Fibroblast of lung (primary cell): ENCODE measurements at regions not wholly inside any gene's neighbourhood (a gene's known extent, or its start where the extent isn't known, plus 50 kb on each side); places are given as distances from the start of the nearest gene placed in this dataset.
A peak's percentile ranks its signal among the peaks of the same experiment; 100 is the strongest.

Experiments
- DNase-seq, 2 donors: peaks; one replicate each; pipeline versions ENCODE4 v3.0.0 to v3.0.0-alpha.2; 2010; ENCODE audit warnings: low read depth in 2 of 2
- H2AFZ ChIP-seq: 2 replicates; pipeline ENCODE4 v1.5.1; 2012; ENCODE audit warnings: low read length, control low read depth, inconsistent platforms
- H3K27ac ChIP-seq: 2 replicates; pipeline ENCODE4 v1.5.1; 2011; ENCODE audit warnings: low read length, control low read depth; ENCODE audit not compliant: insufficient read depth
- H3K27me3 ChIP-seq: 2 replicates; pipeline ENCODE4 v1.5.1; 2011; ENCODE audit warnings: mild to moderate bottlenecking, low read length; ENCODE audit not compliant: control insufficient read depth, insufficient read depth
- H3K36me3 ChIP-seq: 2 replicates; pipeline ENCODE4 v1.5.1; 2011; ENCODE audit warnings: low read length; ENCODE audit not compliant: control insufficient read depth, insufficient read depth
- H3K4me1 ChIP-seq: 2 replicates; pipeline ENCODE4 v1.5.1; 2011; ENCODE audit warnings: low read length; ENCODE audit not compliant: control insufficient read depth, insufficient read depth; ENCODE audit errors: extremely low read depth
- H3K4me2 ChIP-seq: 2 replicates; pipeline ENCODE4 v1.5.1; 2011; ENCODE audit warnings: low read length, control low read depth; ENCODE audit not compliant: insufficient read depth; ENCODE audit errors: extremely low read depth
- H3K4me3 ChIP-seq, 4 experiments: fragments of 200-600 bp in 1 of 4; sonication (generic) in 1 of 4; replicated peaks in 1 of 4; 2 replicates each; pipeline ENCODE4 v1.5.1; 2011 to 2016; ENCODE audit warnings: low read length in 4 of 4, low read depth in 3 of 4, mild to moderate bottlenecking in 3 of 4, control low read depth in 2 of 4, inconsistent platforms in 1 of 4, mixed read lengths in 1 of 4; ENCODE audit not compliant: insufficient read depth in 1 of 4; ENCODE audit errors: control extremely low read depth in 1 of 4
- H3K79me2 ChIP-seq: 2 replicates; pipeline ENCODE4 v1.5.1; 2012; ENCODE audit warnings: mild to moderate bottlenecking, low read length, inconsistent platforms; ENCODE audit not compliant: control insufficient read depth, insufficient read depth
- H3K9ac ChIP-seq: 2 replicates; pipeline ENCODE4 v1.5.1; 2011; ENCODE audit warnings: mild to moderate bottlenecking, low read length, control low read depth; ENCODE audit not compliant: insufficient read depth
- H3K9me3 ChIP-seq: 2 replicates; pipeline ENCODE4 v1.5.1; 2012; ENCODE audit warnings: low read depth, low read length; ENCODE audit not compliant: control insufficient read depth, insufficient read depth
- H4K20me1 ChIP-seq: 2 replicates; pipeline ENCODE4 v1.5.1; 2011; ENCODE audit warnings: low read length; ENCODE audit not compliant: control insufficient read depth, insufficient read depth; ENCODE audit errors: extremely low read depth
- CTCF ChIP-seq, 2 donors: IDR thresholded peaks in 1 of 2; conservative IDR thresholded peaks in 1 of 2; 1 replicate in 1 of 2; 2 replicates in 1 of 2; pipeline ENCODE4 v1.5.1; 2011 to 2012; ENCODE audit warnings: low read length in 2 of 2, control low read depth in 1 of 2, inconsistent platforms in 1 of 2, low read depth in 1 of 2, mild to moderate bottlenecking in 1 of 2
- EZH2 ChIP-seq: IDR thresholded peaks from 2 replicates; pipeline ENCODE4 v1.5.1; 2012; ENCODE audit warnings: low read length, control low read depth, mild to moderate bottlenecking; ENCODE audit errors: missing control alignments

GRCh38 chrY:12643693-12644348, 57.2 kb upstream of the USP9Y start:
- Histone ChIP-seq H3K79me2 (no peaks in the 10 kb centered on the region), H3K27ac (no peak overlapping the region), H3K27me3 (no peaks in the 10 kb centered on the region), H3K4me3 (no peak overlapping the region), H3K9ac (no peak overlapping the region), H4K20me1 (no peaks in the 10 kb centered on the region), H3K9me3 (no peaks in the 10 kb centered on the region), H3K4me1 (no peaks in the 10 kb centered on the region), H3K36me3 (no peaks in the 10 kb centered on the region), H3K4me2 (no peak overlapping the region), H2AFZ (no peak overlapping the region)
- DNase-seq = no peak
- TF ChIP-seq CTCF (conservative IDR thresholded peaks at IDR 0.05 in 1 of 2, IDR thresholded peaks at IDR 0.05 in 1 of 2; ENCODE audit: low read depth in 1 of 2, low read length in 2 of 2) (no peak), EZH2 (no peak)

GRCh38 chrY:12651095-12651494, 49.9 kb upstream of the USP9Y start:
- no peaks in the 10 kb centered on the region for H3K9me3 ChIP-seq
- DNase-seq = no peak
- no peak overlapping the region for H3K4me3 ChIP-seq
- H2AFZ ChIP-seq = no peak overlapping the region
- no peaks in the 10 kb centered on the region for H4K20me1 ChIP-seq
- no peaks in the 10 kb centered on the region for H3K79me2 ChIP-seq
- H3K27me3 ChIP-seq = no peaks in the 10 kb centered on the region
- no peaks in the 10 kb centered on the region for H3K36me3 ChIP-seq
- no peak overlapping the region for H3K9ac ChIP-seq
- no peak overlapping the region for H3K4me2 ChIP-seq
- H3K4me1 ChIP-seq = no peaks in the 10 kb centered on the region
- H3K27ac ChIP-seq = peak overlapping the region; percentile 54
- TF ChIP-seq EZH2 (no peak), CTCF (conservative IDR thresholded peaks at IDR 0.05 in 1 of 2, IDR thresholded peaks at IDR 0.05 in 1 of 2; ENCODE audit: low read depth in 1 of 2, low read length in 2 of 2) (no peak)
